Heart left ventricle (tissue), 16 donors: ENCODE measurements at regions not wholly inside any gene's neighbourhood (a gene's known extent, or its start where the extent isn't known, plus 50 kb on each side); places are given as distances from the start of the nearest gene placed in this dataset.

ENCODE experiments used
- ATAC-seq, 4 donors: fragments of 200-7000 bp; cut with Tn5 transposase; one replicate each; pipeline ENCODE4 v1.9.1; 2020 to 2022; ENCODE audit warnings: moderate library complexity in 4 of 4, mild to moderate bottlenecking in 3 of 4, moderate number of reproducible peaks in 1 of 4
- DNase-seq, 5 donors: peaks; one replicate each; pipeline ENCODE4 v3.0.0-alpha.2; 2020
- H3K27ac ChIP-seq, 12 donors: fragments of 200-600 bp; sonication (generic) in 4 of 12; one replicate each; pipeline versions ENCODE4 v1.5.0 to v1.8.0; 2016 to 2022; ENCODE audit warnings: mild to moderate bottlenecking in 2 of 12
- H3K27me3 ChIP-seq, 9 donors: fragments of 200-600 bp; sonication (generic) in 2 of 9; one replicate each; pipeline versions ENCODE4 v1.5.1 to v1.8.0; 2016 to 2022; ENCODE audit warnings: mild to moderate bottlenecking in 3 of 9
- H3K36me3 ChIP-seq, 9 donors: fragments of 200-600 bp; sonication (generic) in 2 of 9; one replicate each; pipeline versions ENCODE4 v1.5.0 to v1.8.0; 2018 to 2022; ENCODE audit warnings: mild to moderate bottlenecking in 2 of 9
- H3K4me1 ChIP-seq, 12 donors: fragments of 200-600 bp; sonication (generic) in 4 of 12; one replicate each; pipeline versions ENCODE4 v1.5.0 to v1.8.0; 2016 to 2022; ENCODE audit warnings: mild to moderate bottlenecking in 3 of 12
- H3K4me3 ChIP-seq, 12 donors: fragments of 200-600 bp; sonication (generic) in 4 of 12; one replicate each; pipeline versions ENCODE4 v1.5.0 to v1.8.0; 2017 to 2022; ENCODE audit warnings: mild to moderate bottlenecking in 9 of 12, moderate library complexity in 4 of 12
- H3K9me3 ChIP-seq, 12 donors: fragments of 200-600 bp; sonication (generic) in 4 of 12; one replicate each; pipeline versions ENCODE4 v1.5.0 to v1.8.0; 2016 to 2022; ENCODE audit warnings: mild to moderate bottlenecking in 1 of 12
- POLR2A ChIP-seq, 2 donors: fragments of 450-650 bp; IDR thresholded peaks; one replicate each; pipeline ENCODE4 v1.6.1; 2017; ENCODE audit warnings: antibody characterized with exemption in 2 of 2, mild to moderate bottlenecking in 2 of 2, moderate library complexity in 2 of 2
- WGBS, 4 donors: extraction: QIAGEN DNeasy Blood & Tissue Kit in 2 of 4; methylation state at CpG; one replicate each; pipeline versions ENCODE4 v1.1.5 to v1.1.7; 2013 to 2018; 5-methylcytosine and 5-hydroxymethylcytosine counted together
- intact Hi-C, 10 donors: fragments of 100-400 bp; cut with DNase I; formaldehyde crosslinking; loops; one replicate each; pipeline versions ENCODE4 v1.11.1 to v1.14.2; 2022
- TF ChIP-seq, protein P1 (sequence below), 12 donors: fragments of 200-600 bp; sonication (generic) in 4 of 12; IDR thresholded peaks; one replicate each; pipeline versions ENCODE4 v1.5.0 to v1.8.0; 2018 to 2022; ENCODE audit warnings: antibody characterized with exemption in 12 of 12, mild to moderate bottlenecking in 5 of 12
- donor health status: ischemic (EF 13 %, LVEDD 7.1; RV severe dilation, severe dysfunction).
- donor health status: healthy with polysubstance abuse.
- donor health status: DM: no; HTN: yes; CAD: no.
- donor health status: DM: no; HTN: no; CAD: no.
- donor health status: ischemic (EF 25% LVEDD 6.9; RV normal size, moderate dysfunction).
- donor health status: ischemic (EF 25% LVEDD 5.7; RV mildly dilated, moderate dysfunction).
- donor health status: healthy.
- donor health status: DM: yes; HTN: yes; CAD: no.
- donor health status: ischemic (EF 35%, LVEDD 5.7; RV mildly dilated, moderate dysfunction).
- donor health status: nonischemic (EF 11% LVEDD 7.7; RV severe dilation, severe dysfunction).
- donor health status: DM: yes; HTN: yes; CAD: no.
- donor health status: PGD.
- donor health status: ischemic (EF 29% LVEDD 5.4; RV normal size, mild dysfunction).
- donor health status: nonischemic (EF 23%, LVEDD 6.1; RV moderate dilation, normal function).

- H3K36me3 ChIP-seq, result no peaks in the 10 kb centered on the region
- H3K4me1 ChIP-seq, result peaks cover 0 to 14% (median 0%) of the 10 kb centered on the region in 12 donors
- no peak overlapping the region for H3K27ac ChIP-seq
- ATAC-seq, result no peak
- no peaks in the 10 kb centered on the region for H3K9me3 ChIP-seq
- intact Hi-C loops, result loop anchor here in 1 of 10 donors (5.0 kb wide), 1 partner anchor 73 kb away; no protein-coding TSS in a partner anchor
- no peak for DNase-seq
- no peak overlapping the region for H3K4me3 ChIP-seq
- TF ChIP-seq, protein P1, sequence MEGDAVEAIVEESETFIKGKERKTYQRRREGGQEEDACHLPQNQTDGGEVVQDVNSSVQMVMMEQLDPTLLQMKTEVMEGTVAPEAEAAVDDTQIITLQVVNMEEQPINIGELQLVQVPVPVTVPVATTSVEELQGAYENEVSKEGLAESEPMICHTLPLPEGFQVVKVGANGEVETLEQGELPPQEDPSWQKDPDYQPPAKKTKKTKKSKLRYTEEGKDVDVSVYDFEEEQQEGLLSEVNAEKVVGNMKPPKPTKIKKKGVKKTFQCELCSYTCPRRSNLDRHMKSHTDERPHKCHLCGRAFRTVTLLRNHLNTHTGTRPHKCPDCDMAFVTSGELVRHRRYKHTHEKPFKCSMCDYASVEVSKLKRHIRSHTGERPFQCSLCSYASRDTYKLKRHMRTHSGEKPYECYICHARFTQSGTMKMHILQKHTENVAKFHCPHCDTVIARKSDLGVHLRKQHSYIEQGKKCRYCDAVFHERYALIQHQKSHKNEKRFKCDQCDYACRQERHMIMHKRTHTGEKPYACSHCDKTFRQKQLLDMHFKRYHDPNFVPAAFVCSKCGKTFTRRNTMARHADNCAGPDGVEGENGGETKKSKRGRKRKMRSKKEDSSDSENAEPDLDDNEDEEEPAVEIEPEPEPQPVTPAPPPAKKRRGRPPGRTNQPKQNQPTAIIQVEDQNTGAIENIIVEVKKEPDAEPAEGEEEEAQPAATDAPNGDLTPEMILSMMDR (IDR thresholded peaks at IDR 0.05), result no peak
- TF ChIP-seq POLR2A (IDR thresholded peaks at IDR 0.05), result no peak
- WGBS, 4 donors, result 75 to 88% (median 85%) methylated on average over 5 of the region's 5 CpGs
- no peaks in the 10 kb centered on the region for H3K27me3 ChIP-seq
These were observed 219.0 kb upstream of the SPRY2 start for GRCh38 chr13:80559944-80560343.

DNA sequence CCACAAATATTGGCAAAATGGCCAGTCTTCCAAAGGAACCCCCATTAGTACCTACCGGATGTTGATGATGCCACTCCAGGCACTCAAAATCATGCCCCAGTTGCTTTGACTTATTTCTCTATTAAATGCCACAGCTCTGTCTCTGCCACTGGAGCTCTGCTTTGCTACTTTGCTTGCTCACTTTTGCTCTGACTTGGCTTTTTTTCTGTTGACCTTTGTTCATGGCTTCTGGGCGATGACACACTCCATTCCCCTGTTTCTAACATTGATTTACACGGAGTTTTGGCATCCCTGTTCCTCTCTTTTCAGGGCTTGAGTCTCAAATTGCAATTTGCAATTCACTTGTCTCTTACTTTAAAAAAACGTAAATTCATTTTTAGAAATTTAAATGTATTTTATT lies 217.1 kb upstream of the SPRY2 start:
- DNase-seq (no peak), ATAC-seq (no peak)
- Histone ChIP-seq H3K9me3 (no peaks in the 10 kb centered on the region), H3K27me3 (no peaks in the 10 kb centered on the region), H3K36me3 (no peaks in the 10 kb centered on the region), H3K4me1 (peaks cover 0 to 13% (median under 1%) of the 10 kb centered on the region in 12 donors), H3K27ac (no peak overlapping the region), H3K4me3 (no peak overlapping the region)
- TF ChIP-seq, protein P1 (IDR thresholded peaks at IDR 0.05), result no peak
- no peak for TF ChIP-seq POLR2A (IDR thresholded peaks at IDR 0.05)
- 84 to 88% (median 86%) methylated on average over 4 of the region's 4 CpGs for WGBS, 4 donors
- intact Hi-C loops, result loop anchor here in 2 of 10 donors (1.0 to 5.0 kb wide), 2 partner anchors 14 to 71 kb away; no protein-coding TSS in a partner anchor

GRCh38 chr13:80555796-80556678 lies 215.1 kb upstream of the SPRY2 start:
- no peak for TF ChIP-seq POLR2A (IDR thresholded peaks at IDR 0.05)
- TF ChIP-seq, protein P1 (IDR thresholded peaks at IDR 0.05), result no peak
- ATAC-seq (no peak), DNase-seq (no peak)
- intact Hi-C loops, result loop anchor here in 1 of 10 donors (5.0 kb wide), 1 partner anchor 69 kb away; no protein-coding TSS in a partner anchor
- H3K27me3 ChIP-seq, result no peaks in the 10 kb centered on the region
- WGBS, 4 donors, result 67 to 76% (median 70%) methylated on average over 5 of the region's 5 CpGs
- no peak overlapping the region for H3K4me3 ChIP-seq
- H3K36me3 ChIP-seq, result no peaks in the 10 kb centered on the region
- no peak overlapping the region for H3K27ac ChIP-seq
- peaks cover 0 to 22% (median 5%) of the 10 kb centered on the region in 12 donors for H3K4me1 ChIP-seq
- H3K9me3 ChIP-seq, result no peaks in the 10 kb centered on the region

GRCh38 chr13:80552851-80553440 lies 212.0 kb upstream of the SPRY2 start:
- no peak for ATAC-seq
- Histone ChIP-seq H3K9me3 (no peaks in the 10 kb centered on the region), H3K27me3 (no peaks in the 10 kb centered on the region), H3K36me3 (no peaks in the 10 kb centered on the region), H3K27ac (peak overlapping the region in 11 of 12 donors; percentile 19 to 67 (median 54)), H3K4me3 (no peak overlapping the region), H3K4me1 (peaks cover 0 to 33% (median 6%) of the 10 kb centered on the region in 12 donors)
- 38 to 54% (median 42%) methylated on average over 4 of the region's 4 CpGs for WGBS, 4 donors
- intact Hi-C loops, result no loop called here
- TF ChIP-seq POLR2A (IDR thresholded peaks at IDR 0.05), result no peak
- TF ChIP-seq, protein P1 (IDR thresholded peaks at IDR 0.05), result no peak
- DNase-seq, result no peak
